HG02763 (cell line): ENCODE measurements at regions not wholly inside any gene's neighbourhood (a gene's known extent, or its start where the extent isn't known, plus 50 kb on each side); places are given as distances from the start of the nearest gene placed in this dataset.
"Not testable (repeated sequence)": the region's sequence is repeated elsewhere in the genome, so short reads cannot be mapped to it uniquely, and the experiment has no call there.

Experiments used
- ATAC-seq: cut with Tn5 transposase; IDR thresholded peaks from one replicate; pipeline ENCODE4 v1.9.1; 2021; ENCODE audit warnings: mild to moderate bottlenecking, moderate library complexity; ENCODE audit not compliant: unreplicated experiment

GRCh38 chr20:29296256-29297230 lies 1960.9 kb upstream of the DEFB115 start:
- ATAC-seq: no peak

- ATAC-seq: no peak
These were observed 1959.8 kb upstream of the DEFB115 start for GRCh38 chr20:29297411-29298270.

- no peak for ATAC-seq
These were observed 1959.2 kb upstream of the DEFB115 start for GRCh38 chr20:29298271-29298590.

GRCh38 chr20:29298759-29299613 lies 1958.5 kb upstream of the DEFB115 start:
- ATAC-seq: no peak

- ATAC-seq: no peak
These were observed 1957.5 kb upstream of the DEFB115 start for GRCh38 chr20:29299811-29300578.

- no peak for ATAC-seq
These were observed 1956.6 kb upstream of the DEFB115 start for GRCh38 chr20:29300579-29301551.

- no peak for ATAC-seq
These were observed 1955.7 kb upstream of the DEFB115 start for GRCh38 chr20:29301624-29302259.

- no peak for ATAC-seq
These were observed 1954.4 kb upstream of the DEFB115 start for GRCh38 chr20:29302979-29303644.

- ATAC-seq: no peak
These were observed 1950.9 kb upstream of the DEFB115 start for GRCh38 chr20:29306390-29307072.

GRCh38 chr20:29307484-29307883 lies 1950.0 kb upstream of the DEFB115 start:
- not testable (repeated sequence) for ATAC-seq

GRCh38 chr20:29308956-29309355 lies 1948.5 kb upstream of the DEFB115 start:
- not testable (repeated sequence) for ATAC-seq

- not testable (repeated sequence) for ATAC-seq
These were observed 1948.0 kb upstream of the DEFB115 start for GRCh38 chr20:29309481-29309880.

- ATAC-seq: not testable (repeated sequence)
These were observed 1946.4 kb upstream of the DEFB115 start for GRCh38 chr20:29311046-29311445.

- ATAC-seq: not testable (repeated sequence)
These were observed 1944.8 kb upstream of the DEFB115 start for GRCh38 chr20:29312679-29313078.

GRCh38 chr20:29313481-29313880 lies 1944.0 kb upstream of the DEFB115 start:
- ATAC-seq: no peak

GRCh38 chr20:29314294-29314693 lies 1943.2 kb upstream of the DEFB115 start:
- no peak for ATAC-seq

- ATAC-seq: no peak
These were observed 1938.5 kb upstream of the DEFB115 start for GRCh38 chr20:29318871-29319461.
